Thyroid gland (tissue), 4 donors: ENCODE measurements at regions not wholly inside any gene's neighbourhood (a gene's known extent, or its start where the extent isn't known, plus 50 kb on each side); places are given as distances from the start of the nearest gene placed in this dataset.

Experiments used
- DNase-seq, 2 donors: peaks; one replicate each; pipeline ENCODE4 v3.0.0-alpha.2; 2019
- H3K27ac ChIP-seq, 3 donors: fragments of 200-600 bp; sonication (generic); 1 replicate in 2 of 3; 2 replicates in 1 of 3; pipeline ENCODE4 v1.5.1; 2016 to 2019; ENCODE audit warnings: mild to moderate bottlenecking in 1 of 3, moderate library complexity in 1 of 3
- H3K27me3 ChIP-seq: fragments of 200-600 bp; sonication (generic); one replicate; pipeline ENCODE4 v1.5.1; 2019
- H3K36me3 ChIP-seq, 2 donors: fragments of 200-600 bp; sonication (generic); one replicate each; pipeline ENCODE4 v1.5.1; 2016 to 2019
- H3K4me1 ChIP-seq, 2 donors: fragments of 200-600 bp; sonication (generic); one replicate each; pipeline ENCODE4 v1.5.1; 2017 to 2019
- H3K4me3 ChIP-seq, 3 donors: fragments of 200-600 bp; sonication (generic); replicated peaks in 1 of 3; 1 replicate in 2 of 3; 2 replicates in 1 of 3; pipeline ENCODE4 v1.5.1; 2016; ENCODE audit warnings: mild to moderate bottlenecking in 1 of 3
- H3K9me3 ChIP-seq: fragments of 200-600 bp; sonication (generic); one replicate; pipeline ENCODE4 v1.5.1; 2017
- POLR2A ChIP-seq, 2 donors: fragments of 450-650 bp; IDR thresholded peaks; one replicate each; pipeline ENCODE4 v1.6.1; 2017; ENCODE audit warnings: antibody characterized with exemption in 2 of 2, mild to moderate bottlenecking in 2 of 2, moderate library complexity in 1 of 2
- WGBS, 2 donors: methylation state at CpG; one replicate each; pipeline ENCODE4 v1.1.5; 2017; 5-methylcytosine and 5-hydroxymethylcytosine counted together
- intact Hi-C: fragments of 100-400 bp; cut with DNase I; formaldehyde crosslinking; loops from one replicate; pipeline ENCODE4 v1.15.1; 2023
- TF ChIP-seq, protein P1 (sequence below), 6 experiments: fragments of 200-600 bp in 3 of 6; fragments of 450-650 bp in 3 of 6; sonication (generic) in 3 of 6; IDR thresholded peaks; one replicate each; pipeline ENCODE4 v1.5.1; 2016 to 2019; ENCODE audit warnings: antibody characterized with exemption in 6 of 6, mild to moderate bottlenecking in 2 of 6, inconsistent platforms in 1 of 6, moderate library complexity in 1 of 6

GRCh38 chr6:43861212-43861894, 91.3 kb downstream of the VEGFA start:
- Histone ChIP-seq H3K9me3 (no peaks in the 10 kb centered on the region), H3K27me3 (no peaks in the 10 kb centered on the region), H3K4me1 (peaks cover 36 to 47% of the 10 kb centered on the region in 2 donors), H3K36me3 (no peaks in the 10 kb centered on the region), H3K27ac (no peak overlapping the region), H3K4me3 (no peak overlapping the region)
- DNase-seq: no peak
- intact Hi-C loops: no loop called here
- TF ChIP-seq POLR2A (IDR thresholded peaks at IDR 0.05): no peak
- TF ChIP-seq, protein P1, sequence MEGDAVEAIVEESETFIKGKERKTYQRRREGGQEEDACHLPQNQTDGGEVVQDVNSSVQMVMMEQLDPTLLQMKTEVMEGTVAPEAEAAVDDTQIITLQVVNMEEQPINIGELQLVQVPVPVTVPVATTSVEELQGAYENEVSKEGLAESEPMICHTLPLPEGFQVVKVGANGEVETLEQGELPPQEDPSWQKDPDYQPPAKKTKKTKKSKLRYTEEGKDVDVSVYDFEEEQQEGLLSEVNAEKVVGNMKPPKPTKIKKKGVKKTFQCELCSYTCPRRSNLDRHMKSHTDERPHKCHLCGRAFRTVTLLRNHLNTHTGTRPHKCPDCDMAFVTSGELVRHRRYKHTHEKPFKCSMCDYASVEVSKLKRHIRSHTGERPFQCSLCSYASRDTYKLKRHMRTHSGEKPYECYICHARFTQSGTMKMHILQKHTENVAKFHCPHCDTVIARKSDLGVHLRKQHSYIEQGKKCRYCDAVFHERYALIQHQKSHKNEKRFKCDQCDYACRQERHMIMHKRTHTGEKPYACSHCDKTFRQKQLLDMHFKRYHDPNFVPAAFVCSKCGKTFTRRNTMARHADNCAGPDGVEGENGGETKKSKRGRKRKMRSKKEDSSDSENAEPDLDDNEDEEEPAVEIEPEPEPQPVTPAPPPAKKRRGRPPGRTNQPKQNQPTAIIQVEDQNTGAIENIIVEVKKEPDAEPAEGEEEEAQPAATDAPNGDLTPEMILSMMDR (IDR thresholded peaks at IDR 0.05): no peak
- 64 to 76% methylated on average over 14 of the region's 14 CpGs for WGBS, 2 donors

GRCh38 chr6:43860285-43860684, 90.3 kb downstream of the VEGFA start:
- Histone ChIP-seq H3K27ac (peak overlapping the region in 2 of 3 donors; percentile 7 to 49), H3K4me3 (no peak overlapping the region), H3K27me3 (no peaks in the 10 kb centered on the region), H3K36me3 (no peaks in the 10 kb centered on the region), H3K9me3 (no peaks in the 10 kb centered on the region), H3K4me1 (peaks cover 27 to 36% of the 10 kb centered on the region in 2 donors)
- TF ChIP-seq, protein P1 (IDR thresholded peaks at IDR 0.05): peak in 1 of 6 experiments; percentile 18
- peak in 1 of 2 donors; percentile 6 for TF ChIP-seq POLR2A (IDR thresholded peaks at IDR 0.05)
- DNase-seq: peak; percentile 89 to 93
- intact Hi-C loops: no loop called here
- 31 to 42% methylated on average over 7 of the region's 7 CpGs for WGBS, 2 donors

GRCh38 chr6:43859213-43859612, 89.2 kb downstream of the VEGFA start:
- no peak for DNase-seq
- no peak overlapping the region for H3K4me3 ChIP-seq
- TF ChIP-seq POLR2A (IDR thresholded peaks at IDR 0.05): no peak
- TF ChIP-seq, protein P1 (IDR thresholded peaks at IDR 0.05): no peak
- no peaks in the 10 kb centered on the region for H3K36me3 ChIP-seq
- H3K9me3 ChIP-seq: no peaks in the 10 kb centered on the region
- 92 to 96% methylated on average over 9 of the region's 9 CpGs for WGBS, 2 donors
- H3K27ac ChIP-seq: no peak overlapping the region
- intact Hi-C loops: no loop called here
- no peaks in the 10 kb centered on the region for H3K27me3 ChIP-seq
- H3K4me1 ChIP-seq: peaks cover 17 to 25% of the 10 kb centered on the region in 2 donors

GRCh38 chr6:43858161-43859153, 88.4 kb downstream of the VEGFA start:
- Histone ChIP-seq H3K9me3 (no peaks in the 10 kb centered on the region), H3K27me3 (no peaks in the 10 kb centered on the region), H3K4me3 (no peak overlapping the region), H3K27ac (no peak overlapping the region), H3K4me1 (peaks cover 9 to 20% of the 10 kb centered on the region in 2 donors), H3K36me3 (no peaks in the 10 kb centered on the region)
- DNase-seq: no peak
- intact Hi-C loops: no loop called here
- TF ChIP-seq, protein P1 (IDR thresholded peaks at IDR 0.05): no peak
- no peak for TF ChIP-seq POLR2A (IDR thresholded peaks at IDR 0.05)
- WGBS, 2 donors: 92 to 93% methylated on average over 8 to 9 of the region's 11 CpGs
